GM20431 (cell line): ENCODE measurements at regions not wholly inside any gene's neighbourhood (a gene's known extent, or its start where the extent isn't known, plus 50 kb on each side); places are given as distances from the start of the nearest gene placed in this dataset.

Experiments used
- in situ Hi-C: fragments of 300-500 bp; cut with MseI, MboI; formaldehyde crosslinking; loops from one replicate; pipeline ENCODE4 v1.15.0; 2020; ENCODE audit warnings: low sequenced_read_pairs; ENCODE audit not compliant: unreplicated experiment

DNA sequence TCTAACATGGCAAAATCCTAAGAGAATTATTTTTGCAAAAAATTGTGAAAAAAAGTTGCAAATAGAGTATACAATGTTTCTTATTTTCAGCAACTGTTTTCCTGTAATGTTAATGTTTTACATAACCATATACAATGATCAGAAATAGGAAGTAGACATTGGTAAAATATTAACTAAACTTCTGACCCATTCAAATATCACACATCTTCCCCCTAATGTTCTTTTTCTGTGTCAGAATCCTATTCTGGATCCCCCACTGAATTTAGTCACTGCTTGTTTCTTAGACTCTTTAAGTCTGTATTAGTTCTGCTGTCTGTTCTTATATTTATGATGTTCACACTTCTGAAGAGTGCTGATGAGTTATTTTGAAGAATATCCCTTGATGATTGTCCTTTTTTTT, 62.0 kb downstream of the HFE start:
- in situ Hi-C loops: no loop called here

DNA sequence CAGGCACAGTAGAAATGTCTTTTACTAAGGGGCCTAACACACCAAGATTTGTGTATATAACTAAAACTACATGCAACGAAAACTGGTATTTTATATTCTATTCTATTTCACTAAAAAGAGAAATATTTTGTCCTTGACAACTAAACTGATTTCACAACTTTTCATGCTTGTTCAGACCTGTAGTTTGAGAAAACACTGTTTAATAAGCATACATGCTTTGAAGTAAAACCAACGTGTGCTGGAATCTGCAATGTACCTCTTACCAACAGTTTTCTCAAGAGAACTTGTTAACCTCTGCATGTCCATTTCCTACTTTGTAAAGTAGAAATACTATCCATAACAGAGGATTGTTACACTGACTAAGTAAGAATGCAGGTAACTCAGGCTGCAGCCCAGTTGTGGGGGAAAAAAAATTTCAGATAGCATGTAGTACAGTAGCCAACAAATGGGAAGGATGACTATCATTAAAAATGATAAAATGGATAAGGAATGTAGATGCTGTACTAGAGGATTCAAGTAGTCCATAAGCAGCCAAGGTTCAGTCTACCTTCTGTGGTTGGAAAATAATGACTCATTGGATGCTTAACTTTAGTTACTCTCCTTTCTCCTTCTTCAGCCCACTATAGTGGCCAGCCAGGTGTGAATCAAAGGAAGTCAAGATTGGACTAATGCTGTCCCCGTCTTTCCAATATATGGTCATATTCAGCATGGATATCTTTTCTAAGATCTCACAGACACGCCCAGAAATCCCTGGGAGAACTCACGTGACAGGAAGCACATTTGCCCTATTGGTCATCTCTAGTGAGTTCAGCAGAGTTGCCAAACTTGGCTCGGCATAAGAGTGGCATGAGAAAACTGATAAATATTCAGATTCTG, 65.2 kb downstream of the HFE start:
- in situ Hi-C loops: no loop called here

DNA sequence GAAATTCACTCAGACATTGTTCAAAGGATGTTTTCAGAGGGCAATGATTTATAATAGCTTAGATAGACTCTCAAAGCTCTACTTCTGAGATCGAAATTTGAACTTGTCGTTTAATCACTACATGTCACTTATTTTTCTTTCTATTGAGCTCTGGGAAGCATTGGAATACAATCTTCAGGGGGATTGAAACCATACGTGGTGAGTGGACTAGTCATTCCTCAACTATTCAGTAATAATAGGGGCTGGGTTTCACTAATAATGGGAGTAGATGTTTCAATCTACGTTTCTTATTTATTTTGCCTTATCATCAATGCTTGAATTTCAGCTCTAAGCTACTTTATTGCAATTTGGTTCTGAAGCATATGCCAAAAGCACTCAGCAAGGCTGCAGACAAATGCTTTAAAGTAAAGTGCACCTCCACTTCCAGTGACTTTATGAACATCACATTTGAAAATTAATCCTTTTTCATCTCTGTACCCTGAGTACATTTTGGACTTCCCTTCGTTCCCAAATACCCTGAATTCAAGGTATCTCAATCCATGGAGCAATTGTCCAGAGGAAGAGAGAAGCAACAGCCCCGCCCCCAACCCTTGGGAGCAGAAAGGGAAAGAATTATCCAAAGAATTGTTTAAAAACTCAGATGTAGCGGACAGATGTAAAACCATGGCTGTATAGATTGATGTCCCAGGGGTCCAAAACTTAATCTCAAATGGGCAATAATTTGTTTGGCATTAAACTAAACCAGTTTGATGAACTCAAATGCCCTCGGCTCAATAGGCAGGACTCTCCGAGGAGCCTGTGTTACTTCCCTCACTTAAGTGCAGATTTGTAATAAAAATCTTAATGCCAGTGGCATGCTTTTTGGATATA, 68.1 kb downstream of the HFE start:
- in situ Hi-C loops: no loop called here

DNA sequence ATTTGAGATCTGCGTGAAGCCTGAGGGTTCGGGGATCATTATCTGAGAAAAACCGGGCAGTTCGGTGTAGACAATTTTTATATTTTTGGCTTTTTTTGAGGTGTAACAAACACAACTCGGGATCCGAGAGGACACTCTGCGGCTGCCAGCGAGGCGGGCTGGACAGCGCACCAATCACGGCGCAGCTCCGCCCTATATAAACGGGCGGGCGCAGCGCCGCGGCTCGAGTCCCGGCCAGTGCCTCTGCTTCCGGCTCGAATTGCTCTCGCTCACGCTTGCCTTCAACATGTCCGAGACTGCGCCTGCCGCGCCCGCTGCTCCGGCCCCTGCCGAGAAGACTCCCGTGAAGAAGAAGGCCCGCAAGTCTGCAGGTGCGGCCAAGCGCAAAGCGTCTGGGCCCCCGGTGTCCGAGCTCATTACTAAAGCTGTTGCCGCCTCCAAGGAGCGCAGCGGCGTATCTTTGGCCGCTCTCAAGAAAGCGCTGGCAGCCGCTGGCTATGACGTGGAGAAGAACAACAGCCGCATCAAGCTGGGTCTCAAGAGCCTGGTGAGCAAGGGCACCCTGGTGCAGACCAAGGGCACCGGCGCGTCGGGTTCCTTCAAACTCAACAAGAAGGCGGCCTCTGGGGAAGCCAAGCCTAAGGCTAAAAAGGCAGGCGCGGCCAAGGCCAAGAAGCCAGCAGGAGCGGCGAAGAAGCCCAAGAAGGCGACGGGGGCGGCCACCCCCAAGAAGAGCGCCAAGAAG, 69.0 kb downstream of the HFE start:
- in situ Hi-C loops: no loop called here

DNA sequence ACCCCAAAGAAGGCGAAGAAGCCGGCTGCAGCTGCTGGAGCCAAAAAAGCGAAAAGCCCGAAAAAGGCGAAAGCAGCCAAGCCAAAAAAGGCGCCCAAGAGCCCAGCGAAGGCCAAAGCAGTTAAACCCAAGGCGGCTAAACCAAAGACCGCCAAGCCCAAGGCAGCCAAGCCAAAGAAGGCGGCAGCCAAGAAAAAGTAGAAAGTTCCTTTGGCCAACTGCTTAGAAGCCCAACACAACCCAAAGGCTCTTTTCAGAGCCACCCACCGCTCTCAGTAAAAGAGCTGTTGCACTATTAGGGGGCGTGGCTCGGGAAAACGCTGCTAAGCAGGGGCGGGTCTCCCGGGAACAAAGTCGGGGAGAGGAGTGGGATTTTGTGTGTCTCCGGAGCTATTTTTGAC, 69.6 kb downstream of the HFE start:
- in situ Hi-C loops: no loop called here

DNA sequence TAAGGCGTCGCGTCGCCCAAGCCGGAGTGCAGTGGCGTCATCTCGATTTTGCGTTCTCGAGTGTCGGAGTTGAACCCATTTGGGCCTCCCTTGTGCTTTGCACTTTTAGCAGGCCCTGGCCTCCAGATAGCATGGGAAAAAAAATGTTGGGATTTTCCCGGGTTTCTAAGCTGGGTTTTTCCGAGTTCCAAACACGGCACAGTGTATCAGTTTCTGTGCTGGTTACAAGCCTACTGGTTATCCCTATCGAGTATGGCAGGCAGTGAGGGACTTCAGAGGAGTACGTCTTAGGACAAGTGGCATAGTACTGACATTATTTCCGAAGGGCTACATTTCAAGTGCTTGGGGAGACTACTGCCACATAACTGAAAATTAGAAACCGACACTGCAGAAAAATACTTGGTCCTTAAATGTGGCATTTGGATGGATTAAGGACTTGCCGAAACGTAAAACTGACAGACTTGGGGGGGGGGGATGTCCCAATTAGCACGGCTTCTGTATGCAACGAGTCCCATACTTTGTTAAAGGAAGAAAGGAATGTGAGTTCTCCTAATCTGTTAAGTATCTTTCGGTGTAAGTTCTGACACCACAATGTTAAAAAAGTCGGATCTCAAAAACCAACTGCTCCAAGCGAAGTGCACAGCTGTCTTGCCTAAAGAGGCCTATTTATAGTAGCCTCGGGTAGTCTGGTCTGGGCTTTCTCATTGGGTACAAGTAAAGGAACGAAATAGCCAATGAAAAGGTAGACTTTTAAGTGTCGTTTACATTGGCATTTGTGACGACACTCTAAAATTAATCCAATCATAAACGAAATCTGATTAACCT, 70.2 kb downstream of the HFE start:
- in situ Hi-C loops: no loop called here

DNA sequence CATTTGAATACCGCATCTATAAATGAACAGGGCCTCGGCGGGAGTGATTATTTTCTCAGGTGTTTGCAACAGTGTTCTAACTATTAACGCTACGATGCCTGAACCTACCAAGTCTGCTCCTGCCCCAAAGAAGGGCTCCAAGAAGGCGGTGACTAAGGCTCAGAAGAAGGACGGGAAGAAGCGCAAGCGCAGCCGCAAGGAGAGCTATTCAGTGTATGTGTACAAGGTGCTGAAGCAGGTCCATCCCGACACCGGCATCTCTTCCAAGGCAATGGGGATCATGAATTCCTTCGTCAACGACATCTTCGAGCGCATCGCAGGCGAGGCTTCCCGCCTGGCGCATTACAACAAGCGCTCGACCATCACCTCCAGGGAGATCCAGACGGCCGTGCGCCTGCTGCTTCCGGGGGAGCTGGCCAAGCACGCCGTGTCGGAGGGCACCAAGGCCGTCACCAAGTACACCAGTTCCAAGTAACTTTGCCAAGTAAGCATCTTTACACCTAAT, 70.9 kb downstream of the HFE start:
- in situ Hi-C loops: no loop called here

DNA sequence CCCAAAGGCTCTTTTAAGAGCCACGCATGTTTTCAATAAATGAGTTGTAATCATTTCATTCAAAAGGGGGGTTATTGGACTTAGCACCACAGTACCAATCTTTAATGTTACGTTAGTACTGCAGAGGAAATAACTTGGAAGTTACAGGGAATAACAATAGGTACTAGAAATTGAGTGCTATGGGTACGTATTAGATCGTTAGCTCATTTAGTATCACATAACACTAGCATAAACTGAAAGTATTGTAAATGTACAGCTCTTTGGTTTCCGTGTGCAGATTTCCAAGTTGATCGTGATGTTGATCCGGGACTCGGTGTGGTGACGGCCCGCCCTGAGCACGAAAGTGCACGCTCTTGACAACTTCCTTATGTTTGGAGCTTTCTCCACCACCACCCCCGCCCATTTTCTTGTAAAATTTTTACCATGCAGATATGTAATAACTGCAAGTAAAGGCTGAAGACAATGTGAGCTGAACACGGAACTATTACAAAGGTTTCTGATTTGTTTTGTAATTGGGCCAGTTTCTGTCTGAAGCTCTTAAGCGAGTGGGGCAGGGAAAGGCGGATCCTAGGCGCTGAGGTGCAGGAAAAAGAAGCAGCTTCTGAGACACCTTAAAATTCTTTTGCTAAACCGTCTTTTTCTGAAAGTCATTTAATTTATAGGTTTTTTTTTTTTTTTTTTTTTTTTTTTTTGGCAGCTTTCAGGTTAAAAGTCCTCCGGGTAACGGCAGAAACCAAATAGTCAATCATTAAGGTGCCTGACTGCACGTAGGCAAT, 71.5 kb downstream of the HFE start:
- in situ Hi-C loops: no loop called here

DNA sequence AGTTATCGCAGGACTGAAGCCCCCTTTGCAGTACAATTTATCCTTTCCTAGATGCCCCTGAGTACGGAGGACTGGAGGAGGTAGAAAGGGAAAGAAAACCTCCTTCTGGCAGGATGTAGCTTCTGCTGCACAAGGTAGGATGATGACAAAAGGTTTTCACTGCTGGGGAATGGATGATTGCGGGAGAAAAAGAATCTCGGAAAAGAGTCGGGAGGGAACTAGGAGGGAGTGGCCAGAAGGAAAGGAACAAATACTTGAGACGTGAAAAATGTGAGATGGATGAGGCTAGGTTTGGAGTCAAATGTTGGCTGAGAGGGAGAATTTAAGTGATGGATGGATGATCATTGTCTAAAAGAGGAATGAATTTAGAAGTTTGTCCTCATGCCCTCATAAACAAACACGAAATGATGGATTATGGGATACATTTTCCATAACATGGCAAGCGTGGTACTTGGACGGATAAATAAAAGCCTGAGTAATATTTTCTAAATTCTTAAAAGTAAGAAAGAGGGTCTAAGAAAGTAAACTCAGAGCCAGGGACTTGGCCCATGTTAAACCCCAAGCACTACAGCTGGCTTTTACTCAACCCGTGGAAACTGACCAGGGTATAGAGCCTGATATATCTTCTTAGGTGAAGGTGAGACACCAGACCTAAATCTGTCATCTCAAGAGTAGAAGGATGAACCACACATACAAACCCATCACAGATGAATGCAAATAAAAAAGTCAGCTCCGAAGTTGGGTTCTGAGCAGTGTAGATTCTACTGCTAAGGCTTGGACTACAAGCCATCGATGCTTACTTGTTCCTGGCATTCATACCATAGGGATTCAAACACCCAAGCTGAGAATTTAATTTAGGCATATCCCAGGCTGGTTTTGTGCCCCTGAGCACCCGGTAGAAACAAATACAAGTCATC, 72.4 kb downstream of the HFE start:
- in situ Hi-C loops: no loop called here

DNA sequence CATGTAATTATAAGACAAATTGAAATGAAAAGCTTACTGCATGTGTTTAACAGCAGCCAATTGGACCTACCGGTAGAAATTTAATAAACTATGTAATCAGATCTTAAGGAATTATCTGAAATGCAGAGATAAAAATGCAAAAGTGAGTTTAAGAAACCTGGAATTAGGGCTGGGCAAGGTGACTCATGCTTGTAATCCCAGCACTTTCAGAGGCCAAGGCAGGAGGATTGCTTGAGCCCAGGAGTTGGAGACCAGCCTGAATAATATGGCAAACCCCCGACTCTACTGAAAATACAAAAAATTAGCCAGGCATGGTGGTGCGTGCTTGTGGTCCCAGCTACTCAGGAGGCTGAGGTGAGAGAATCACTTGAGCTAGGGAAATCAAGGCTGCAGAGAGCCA, 74.1 kb downstream of the HFE start:
- in situ Hi-C loops: no loop called here

DNA sequence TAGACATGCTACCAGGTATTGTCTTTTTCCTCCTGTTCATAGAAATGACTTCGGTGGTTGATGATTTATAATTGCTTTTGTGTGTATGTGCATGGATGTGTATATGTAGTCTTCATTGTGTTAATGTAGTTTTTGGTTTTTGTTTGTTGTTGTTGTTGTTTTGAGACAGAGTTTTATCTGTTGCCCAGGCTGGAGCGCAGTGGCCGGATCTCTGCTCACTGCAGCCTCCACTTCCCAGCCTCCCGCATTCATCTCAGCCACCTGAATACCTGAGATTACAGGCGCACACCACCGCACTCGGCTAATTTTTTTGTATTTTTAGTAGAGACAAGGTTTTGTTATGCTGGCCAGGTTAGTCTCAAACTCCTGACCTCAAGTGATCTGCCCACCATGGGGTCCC, 75.2 kb downstream of the HFE start:
- in situ Hi-C loops: no loop called here

DNA sequence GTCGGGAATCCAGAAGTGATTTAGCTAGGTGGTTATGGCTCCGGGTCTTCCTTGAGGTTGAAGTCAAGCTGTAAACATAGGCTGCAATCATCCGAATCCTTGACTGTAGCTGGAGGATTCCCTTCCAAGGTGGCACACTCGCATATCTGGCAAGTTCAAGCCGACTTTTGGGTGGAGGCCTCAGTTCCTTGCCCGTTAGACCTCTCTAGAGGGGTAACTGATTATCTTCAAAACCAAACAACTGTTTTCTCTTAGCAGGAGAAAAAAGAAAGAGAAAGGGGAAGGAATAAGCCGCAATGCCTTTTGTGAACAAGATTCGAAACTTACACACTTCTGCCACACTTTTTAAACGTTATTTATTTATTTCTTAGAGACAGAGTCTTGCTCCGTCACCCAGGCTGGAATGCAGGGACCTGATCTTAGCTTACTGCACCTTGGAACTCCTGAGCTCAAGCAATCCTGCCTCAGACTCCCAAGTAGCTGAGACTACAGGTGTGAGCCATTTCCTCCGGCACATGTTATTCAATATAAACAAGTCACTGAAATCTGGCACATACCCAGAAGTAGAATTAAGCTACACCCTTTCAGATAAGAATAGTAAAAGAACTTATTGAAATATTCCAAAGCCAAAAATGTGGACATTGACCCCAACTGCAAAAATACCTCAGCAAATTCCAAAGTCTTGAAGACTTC, 76.3 kb downstream of the HFE start:
- in situ Hi-C loops: no loop called here

DNA sequence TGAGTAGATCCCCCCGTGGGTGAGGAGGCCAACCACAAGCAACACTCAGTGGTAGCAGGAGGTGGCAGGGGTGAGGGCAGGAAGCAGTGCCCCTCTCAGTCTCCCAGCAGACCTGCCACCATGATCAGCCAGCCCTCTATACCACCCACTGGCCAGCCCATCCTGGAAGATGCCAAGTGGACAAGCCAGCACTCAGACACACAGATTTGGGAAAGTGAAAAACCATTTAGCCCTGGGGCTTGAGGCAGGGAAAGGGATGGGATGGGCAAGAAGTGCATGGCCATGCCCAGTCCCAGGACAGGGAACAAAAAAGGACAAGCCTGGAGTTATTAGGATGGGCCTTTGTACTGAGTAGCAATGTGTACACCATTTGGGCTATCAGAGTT, 76.9 kb downstream of the HFE start:
- in situ Hi-C loops: no loop called here

DNA sequence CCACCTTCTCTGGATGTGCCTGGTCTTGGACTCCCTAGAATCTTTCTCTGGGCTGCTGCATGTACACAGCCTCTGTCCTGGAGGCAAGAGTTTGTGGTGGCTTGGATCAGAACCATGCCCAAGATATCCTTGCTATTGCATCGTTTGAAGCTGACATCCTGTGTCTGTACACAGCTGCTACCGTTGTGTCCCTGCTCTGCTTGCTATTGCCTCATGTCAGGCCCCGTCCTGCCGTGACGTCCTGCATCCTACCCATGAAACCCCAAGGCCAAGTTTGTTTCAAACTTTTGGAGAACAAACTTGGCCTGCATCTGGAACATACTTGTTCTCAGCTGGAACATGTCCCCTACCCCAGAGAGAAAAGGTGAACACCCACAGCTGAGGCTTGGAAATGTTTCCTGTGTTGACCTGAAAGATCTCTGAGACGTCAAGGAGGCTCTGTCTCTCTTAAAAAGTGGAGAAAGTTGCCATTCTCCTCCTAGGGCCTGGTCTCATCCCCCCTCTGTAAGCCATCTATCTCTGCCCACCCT, 78.1 kb downstream of the HFE start:
- in situ Hi-C loops: no loop called here

DNA sequence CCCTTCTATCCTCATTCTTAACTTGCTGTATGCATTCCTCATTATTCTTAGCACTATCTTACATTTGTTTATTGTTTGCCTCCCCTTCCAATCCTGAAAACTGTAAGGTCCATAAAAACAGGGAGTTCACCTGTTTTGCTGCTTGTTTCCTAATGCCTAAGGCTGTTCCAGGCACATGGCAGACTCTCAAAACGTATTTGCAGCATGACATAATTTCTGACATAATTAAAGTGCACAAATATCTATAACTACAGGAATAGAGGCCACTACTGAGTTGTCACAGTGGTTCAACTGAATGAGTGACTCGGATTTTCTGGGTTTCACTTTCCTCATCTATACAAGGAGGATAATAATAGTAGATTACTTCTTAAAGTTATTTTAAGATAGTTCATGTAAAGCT, 83.0 kb downstream of the HFE start:
- in situ Hi-C loops: no loop called here

DNA sequence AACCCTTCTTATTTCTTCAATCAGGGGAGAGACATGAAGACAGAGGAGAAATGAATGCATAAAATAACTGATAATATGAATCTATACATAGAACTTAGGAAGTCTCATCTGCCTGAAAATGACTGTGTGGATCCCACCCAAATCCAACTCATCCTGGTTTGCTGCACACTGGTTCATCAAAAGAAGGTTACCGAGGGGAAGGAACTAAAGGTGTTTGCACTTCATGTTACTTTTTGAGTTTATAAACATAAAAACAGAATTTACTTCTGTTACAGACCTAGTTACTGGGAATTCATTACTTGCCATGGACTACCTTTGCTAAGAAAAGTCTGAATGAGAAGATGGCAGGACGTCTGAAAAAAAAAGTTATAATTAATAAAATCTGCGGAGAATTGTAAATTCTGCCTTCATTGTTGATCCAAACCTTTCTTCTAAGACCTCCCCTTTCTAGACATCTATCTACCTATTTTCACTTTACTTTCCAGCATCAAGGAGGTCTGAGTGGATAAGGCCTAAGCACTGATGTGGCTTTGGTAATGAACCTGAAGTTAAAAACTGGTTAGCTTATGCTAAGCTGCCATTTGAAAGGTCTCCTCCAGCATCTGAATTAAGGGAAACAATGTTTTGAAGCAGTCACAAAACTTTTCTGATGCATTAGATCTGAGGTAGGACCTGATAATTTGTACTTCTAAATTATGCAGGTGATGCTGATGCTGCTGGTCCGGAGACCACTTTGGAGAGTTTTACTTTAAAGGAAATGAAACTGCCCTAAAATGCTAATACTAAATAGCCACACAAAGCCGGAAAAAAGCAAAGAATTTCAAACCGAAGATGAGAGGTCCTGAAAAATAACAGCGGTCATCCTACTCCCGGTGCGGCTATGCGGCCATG, 84.0 kb downstream of the HFE start:
- in situ Hi-C loops: no loop called here
